Activated naive CD4-positive, alpha-beta T cell treated with anti-CD3 and anti-CD28 coated beads, Interleukin-2, amount 10 ng/mL, durations not matched to agents 7 days and 5 days (primary cell): ENCODE measurements at regions not wholly inside any gene's neighbourhood (a gene's known extent, or its start where the extent isn't known, plus 50 kb on each side); places are given as distances from the start of the nearest gene placed in this dataset.
A peak's percentile ranks its signal among the peaks of the same experiment; 100 is the strongest.

Experiments
- CTCF ChIA-PET: fragments of 350-600 bp; sonication (Branson Sonifier 250); formaldehyde crosslinking; loops from one replicate; lab custom pipeline; 2021; ENCODE audit warnings: antibody characterized with exemption; lab: Charles Lee
- DNase-seq: peaks from one replicate; pipeline ENCODE4 v3.0.0-alpha.2; 2020
- H3K27ac Mint-ChIP-seq: one replicate; pipeline ENCODE4 v1.8.0; 2021; ENCODE audit warnings: mild to moderate bottlenecking, moderate library complexity, mixed read lengths
- H3K27me3 Mint-ChIP-seq: one replicate; pipeline ENCODE4 v1.8.0; 2021; ENCODE audit warnings: mild to moderate bottlenecking, mixed read lengths
- H3K36me3 Mint-ChIP-seq: one replicate; pipeline ENCODE4 v1.8.0; 2021; ENCODE audit warnings: mixed read lengths
- H3K4me1 Mint-ChIP-seq: one replicate; pipeline ENCODE4 v1.8.0; 2021; ENCODE audit warnings: mixed read lengths
- H3K4me3 Mint-ChIP-seq: one replicate; pipeline ENCODE4 v1.8.0; 2021; ENCODE audit warnings: mild to moderate bottlenecking, moderate library complexity, mixed read lengths
- H3K9me3 Mint-ChIP-seq: one replicate; pipeline ENCODE4 v1.8.0; 2021; ENCODE audit warnings: mixed read lengths

- CTCF ChIA-PET, result no interaction called here
- Mint-ChIP-seq H3K4me3 (no peak overlapping the region), H3K36me3 (no peaks in the 10 kb centered on the region), H3K27ac (no peak overlapping the region), H3K9me3 (no peaks in the 10 kb centered on the region), H3K4me1 (no peaks in the 10 kb centered on the region), H3K27me3 (peaks cover 4% of the 10 kb centered on the region)
- no peak for DNase-seq
Observed at GRCh38 chr1:175829845-175830244, 86.5 kb upstream of the TNR start.

DNA sequence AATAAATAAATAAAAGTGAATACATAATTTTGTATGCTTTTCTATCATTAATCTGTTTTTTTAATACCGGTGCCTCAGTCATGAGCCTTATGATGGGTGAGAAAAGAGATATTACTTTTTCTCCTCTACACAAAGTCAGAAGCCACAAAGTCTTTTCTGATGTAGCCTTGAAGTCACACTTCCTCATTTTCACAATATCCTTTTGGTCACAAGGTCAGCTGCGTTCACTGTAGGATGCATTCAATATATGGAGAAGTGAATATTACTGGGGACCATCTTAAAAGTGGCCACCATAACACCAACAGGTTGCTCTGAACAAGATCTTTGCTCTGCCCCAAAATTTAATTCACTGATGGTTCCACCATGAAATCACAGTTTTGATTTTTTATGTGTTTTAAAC lies 83.3 kb upstream of the TNR start:
- Mint-ChIP-seq H3K36me3 (no peaks in the 10 kb centered on the region), H3K4me1 (no peaks in the 10 kb centered on the region), H3K27me3 (no peaks in the 10 kb centered on the region), H3K27ac (no peak overlapping the region), H3K4me3 (no peak overlapping the region), H3K9me3 (no peaks in the 10 kb centered on the region)
- no peak for DNase-seq
- CTCF ChIA-PET, result no interaction called here

DNA sequence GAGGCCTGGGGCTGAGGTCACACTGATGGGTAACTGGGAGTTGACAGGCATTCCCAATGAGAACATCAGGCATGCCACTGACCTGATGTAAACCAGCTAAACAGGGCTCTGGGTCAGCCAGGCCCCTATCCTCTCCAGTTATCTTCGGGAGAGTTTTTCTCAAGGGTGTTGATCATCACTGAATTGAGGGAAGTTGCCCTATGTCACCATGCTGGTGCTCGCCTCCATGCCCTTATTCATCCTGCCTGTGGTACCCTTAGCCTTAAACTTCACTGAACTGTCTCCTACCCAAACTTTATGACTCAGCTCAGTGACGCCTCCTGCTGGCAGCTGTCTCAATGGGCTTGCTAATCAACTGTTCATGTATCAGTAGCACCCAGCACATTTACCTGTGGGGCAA lies 80.7 kb upstream of the TNR start:
- H3K27me3 Mint-ChIP-seq, result no peaks in the 10 kb centered on the region
- H3K36me3 Mint-ChIP-seq, result no peaks in the 10 kb centered on the region
- CTCF ChIA-PET, result interaction anchor here (0.5 to 1.7 kb wide), 3 partner anchors 81 to 672 kb away, joined by 3 to 9 read pairs (median 3); partner anchors contain the start of gene TNR
- no peak overlapping the region for H3K27ac Mint-ChIP-seq
- H3K9me3 Mint-ChIP-seq, result no peaks in the 10 kb centered on the region
- H3K4me1 Mint-ChIP-seq, result no peaks in the 10 kb centered on the region
- peak; percentile 37 for DNase-seq
- H3K4me3 Mint-ChIP-seq, result no peak overlapping the region

- Mint-ChIP-seq H3K27me3 (no peaks in the 10 kb centered on the region), H3K4me1 (no peaks in the 10 kb centered on the region), H3K4me3 (no peak overlapping the region), H3K36me3 (no peaks in the 10 kb centered on the region), H3K27ac (no peak overlapping the region), H3K9me3 (no peaks in the 10 kb centered on the region)
- DNase-seq, result no peak
- CTCF ChIA-PET, result interaction anchor here (1.2 kb wide), 1 partner anchor 366 kb away, joined by 3 read pairs; no protein-coding TSS in a partner anchor
Observed at GRCh38 chr1:175823406-175823805, 80.0 kb upstream of the TNR start.

- H3K4me3 Mint-ChIP-seq, result no peak overlapping the region
Observed at GRCh38 chr1:175822580-175822979, 79.2 kb upstream of the TNR start.

GRCh38 chr1:175820456-175821025 lies 77.1 kb upstream of the TNR start:
- Mint-ChIP-seq H3K36me3 (no peaks in the 10 kb centered on the region), H3K9me3 (no peaks in the 10 kb centered on the region), H3K27ac (no peak overlapping the region), H3K4me3 (no peak overlapping the region), H3K27me3 (no peaks in the 10 kb centered on the region), H3K4me1 (no peaks in the 10 kb centered on the region)
- CTCF ChIA-PET, result no interaction called here
- no peak for DNase-seq

More at GRCh38 chr1:175822580-175822979, 79.2 kb upstream of the TNR start:
- no peaks in the 10 kb centered on the region for H3K4me1 Mint-ChIP-seq
- CTCF ChIA-PET, result no interaction called here
- no peaks in the 10 kb centered on the region for H3K9me3 Mint-ChIP-seq
- H3K27me3 Mint-ChIP-seq, result no peaks in the 10 kb centered on the region
- H3K36me3 Mint-ChIP-seq, result no peaks in the 10 kb centered on the region
- DNase-seq, result no peak
- H3K27ac Mint-ChIP-seq, result no peak overlapping the region

- no peaks in the 10 kb centered on the region for H3K36me3 Mint-ChIP-seq
- H3K9me3 Mint-ChIP-seq, result no peaks in the 10 kb centered on the region
- no peaks in the 10 kb centered on the region for H3K27me3 Mint-ChIP-seq
- no peak overlapping the region for H3K27ac Mint-ChIP-seq
- CTCF ChIA-PET, result no interaction called here
- H3K4me1 Mint-ChIP-seq, result no peaks in the 10 kb centered on the region
- H3K4me3 Mint-ChIP-seq, result no peak overlapping the region
- no peak for DNase-seq
Observed at GRCh38 chr1:175818929-175819328, 75.5 kb upstream of the TNR start.

DNA sequence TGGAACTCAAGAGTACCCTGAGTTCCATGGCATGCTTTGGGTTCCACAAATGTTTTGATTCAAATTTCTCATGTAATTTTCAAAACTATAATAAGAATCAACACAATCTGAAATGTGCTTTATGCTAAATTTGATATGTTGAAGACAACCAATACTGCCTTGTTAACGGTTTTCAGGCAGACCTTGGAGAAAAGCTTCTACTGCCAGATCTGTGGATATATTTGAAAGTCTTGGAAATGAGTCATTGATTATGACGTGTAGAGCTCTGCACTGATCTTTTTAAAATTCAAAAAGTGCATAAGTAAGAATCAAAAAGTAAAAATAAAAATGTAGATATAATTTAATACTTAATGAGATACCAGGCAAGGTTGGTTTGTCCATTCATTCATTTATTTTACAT lies 74.0 kb upstream of the TNR start:
- Mint-ChIP-seq H3K27me3 (no peaks in the 10 kb centered on the region), H3K36me3 (no peaks in the 10 kb centered on the region), H3K9me3 (peaks cover 4% of the 10 kb centered on the region), H3K4me3 (no peak overlapping the region), H3K27ac (no peak overlapping the region), H3K4me1 (no peaks in the 10 kb centered on the region)
- DNase-seq, result no peak
- CTCF ChIA-PET, result no interaction called here

DNA sequence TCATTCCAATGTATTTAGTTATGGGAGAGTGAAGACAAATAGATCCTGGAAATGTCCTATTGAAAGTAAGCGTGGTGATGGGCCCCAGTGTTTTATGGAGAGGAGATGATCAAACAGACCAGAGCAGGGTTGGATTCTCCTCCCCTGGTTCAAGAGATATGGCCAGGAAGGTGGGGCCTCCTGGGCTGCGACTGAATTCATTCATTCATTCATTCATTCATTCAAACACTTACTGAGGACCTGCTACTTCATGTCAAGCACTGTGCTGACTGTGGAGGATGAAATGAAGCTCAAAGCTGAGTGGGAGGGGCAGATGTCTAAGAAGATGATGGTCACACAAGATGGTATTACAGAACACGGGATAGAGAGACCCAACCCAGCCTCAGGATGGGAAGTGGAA lies 71.5 kb upstream of the TNR start:
- Mint-ChIP-seq H3K27me3 (no peaks in the 10 kb centered on the region), H3K4me3 (no peak overlapping the region), H3K9me3 (peaks cover 4% of the 10 kb centered on the region), H3K27ac (no peak overlapping the region), H3K4me1 (no peaks in the 10 kb centered on the region), H3K36me3 (no peaks in the 10 kb centered on the region)
- no peak for DNase-seq
- CTCF ChIA-PET, result no interaction called here

GRCh38 chr1:175812936-175813335 lies 69.5 kb upstream of the TNR start:
- no peaks in the 10 kb centered on the region for H3K4me1 Mint-ChIP-seq
- H3K36me3 Mint-ChIP-seq, result no peaks in the 10 kb centered on the region
- H3K9me3 Mint-ChIP-seq, result peaks cover 4% of the 10 kb centered on the region
- no peaks in the 10 kb centered on the region for H3K27me3 Mint-ChIP-seq
- no peak for DNase-seq
- no peak overlapping the region for H3K27ac Mint-ChIP-seq
- CTCF ChIA-PET, result no interaction called here
- H3K4me3 Mint-ChIP-seq, result no peak overlapping the region

GRCh38 chr1:175810305-175810704 lies 66.9 kb upstream of the TNR start:
- no peak for DNase-seq
- no peaks in the 10 kb centered on the region for H3K4me1 Mint-ChIP-seq
- no peaks in the 10 kb centered on the region for H3K36me3 Mint-ChIP-seq
- CTCF ChIA-PET, result no interaction called here
- H3K4me3 Mint-ChIP-seq, result no peak overlapping the region
- H3K9me3 Mint-ChIP-seq, result peaks cover 4% of the 10 kb centered on the region
- no peaks in the 10 kb centered on the region for H3K27me3 Mint-ChIP-seq
- no peak overlapping the region for H3K27ac Mint-ChIP-seq

GRCh38 chr1:175808999-175809398 lies 65.6 kb upstream of the TNR start:
- Mint-ChIP-seq H3K4me1 (no peaks in the 10 kb centered on the region), H3K9me3 (peaks cover 4% of the 10 kb centered on the region), H3K27ac (no peak overlapping the region), H3K36me3 (no peaks in the 10 kb centered on the region), H3K27me3 (no peaks in the 10 kb centered on the region), H3K4me3 (no peak overlapping the region)
- CTCF ChIA-PET, result no interaction called here
- DNase-seq, result no peak

DNA sequence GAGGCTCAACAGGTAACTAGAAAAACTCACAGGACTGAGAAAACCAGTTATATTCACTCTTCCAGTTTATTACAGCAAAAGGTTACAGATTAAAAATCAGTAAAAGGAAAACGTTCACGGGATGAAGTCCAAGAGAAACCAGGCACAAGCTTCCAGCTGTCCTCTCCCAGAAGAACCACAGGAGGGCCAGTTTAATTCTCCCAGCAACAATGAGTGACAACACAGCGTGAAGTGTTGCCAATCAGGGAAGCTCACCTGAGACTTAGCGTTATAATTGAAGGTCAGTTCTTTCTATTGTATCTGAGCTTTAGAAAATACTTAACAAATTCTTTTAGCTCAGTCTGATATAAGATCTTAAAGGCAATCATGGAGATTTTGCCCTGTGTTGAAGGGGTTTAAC lies 65.2 kb upstream of the TNR start:
- CTCF ChIA-PET, result no interaction called here

GRCh38 chr1:175804561-175804960 lies 61.2 kb upstream of the TNR start:
- Mint-ChIP-seq H3K27me3 (no peaks in the 10 kb centered on the region), H3K9me3 (no peaks in the 10 kb centered on the region)

More for the DNA sequence above, 65.2 kb upstream of the TNR start:
- Mint-ChIP-seq H3K4me3 (no peak overlapping the region), H3K27ac (no peak overlapping the region), H3K27me3 (no peaks in the 10 kb centered on the region), H3K4me1 (no peaks in the 10 kb centered on the region), H3K9me3 (peaks cover 4% of the 10 kb centered on the region), H3K36me3 (no peaks in the 10 kb centered on the region)
- DNase-seq, result no peak

DNA sequence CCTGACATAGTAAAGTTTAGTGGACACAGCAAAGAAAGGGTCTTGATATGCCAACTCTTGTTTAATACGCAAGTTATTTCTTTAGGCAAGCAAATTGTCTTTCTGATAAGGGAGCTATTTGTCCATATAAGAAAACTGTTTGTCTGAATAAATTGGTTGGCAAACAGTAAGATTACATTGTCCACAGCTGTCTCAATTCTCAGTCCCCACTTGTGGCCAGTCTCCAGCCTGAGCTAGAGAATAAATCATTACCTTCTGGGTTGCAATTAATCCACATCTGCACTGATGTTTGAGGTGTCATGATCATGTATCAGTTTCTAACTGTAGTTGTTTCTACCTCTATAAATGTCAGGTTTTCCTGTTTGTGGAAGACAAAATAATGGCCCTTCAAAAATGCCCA lies 60.0 kb upstream of the TNR start:
- CTCF ChIA-PET, result no interaction called here
- no peak overlapping the region for H3K4me3 Mint-ChIP-seq
- H3K27ac Mint-ChIP-seq, result no peak overlapping the region
- no peaks in the 10 kb centered on the region for H3K36me3 Mint-ChIP-seq
- no peaks in the 10 kb centered on the region for H3K9me3 Mint-ChIP-seq
- no peaks in the 10 kb centered on the region for H3K27me3 Mint-ChIP-seq
- no peaks in the 10 kb centered on the region for H3K4me1 Mint-ChIP-seq
- DNase-seq, result no peak

More at GRCh38 chr1:175804561-175804960, 61.2 kb upstream of the TNR start:
- H3K4me1 Mint-ChIP-seq, result no peaks in the 10 kb centered on the region
- no peaks in the 10 kb centered on the region for H3K36me3 Mint-ChIP-seq
- no peak overlapping the region for H3K4me3 Mint-ChIP-seq
- H3K27ac Mint-ChIP-seq, result no peak overlapping the region
- CTCF ChIA-PET, result no interaction called here
- no peak for DNase-seq
